ENCODE measurements at regions not wholly inside any gene's neighbourhood (a gene's known extent, or its start where the extent isn't known, plus 50 kb on each side); places are given as distances from the start of the nearest gene placed in this dataset.

- H3K4me3 ChIP-seq: no peak overlapping the region
- no peak overlapping the region for H3K4me2 ChIP-seq
- TF ChIP-seq EZH2 (IDR thresholded peaks at IDR 0.05; ENCODE audit: borderline replicate concordance) (no peak), EZH2phosphoT487 (IDR thresholded peaks at IDR 0.05; ENCODE audit: low read depth, severe bottlenecking, unreplicated experiment) (no peak)
- TF ChIP-seq, protein P1, sequence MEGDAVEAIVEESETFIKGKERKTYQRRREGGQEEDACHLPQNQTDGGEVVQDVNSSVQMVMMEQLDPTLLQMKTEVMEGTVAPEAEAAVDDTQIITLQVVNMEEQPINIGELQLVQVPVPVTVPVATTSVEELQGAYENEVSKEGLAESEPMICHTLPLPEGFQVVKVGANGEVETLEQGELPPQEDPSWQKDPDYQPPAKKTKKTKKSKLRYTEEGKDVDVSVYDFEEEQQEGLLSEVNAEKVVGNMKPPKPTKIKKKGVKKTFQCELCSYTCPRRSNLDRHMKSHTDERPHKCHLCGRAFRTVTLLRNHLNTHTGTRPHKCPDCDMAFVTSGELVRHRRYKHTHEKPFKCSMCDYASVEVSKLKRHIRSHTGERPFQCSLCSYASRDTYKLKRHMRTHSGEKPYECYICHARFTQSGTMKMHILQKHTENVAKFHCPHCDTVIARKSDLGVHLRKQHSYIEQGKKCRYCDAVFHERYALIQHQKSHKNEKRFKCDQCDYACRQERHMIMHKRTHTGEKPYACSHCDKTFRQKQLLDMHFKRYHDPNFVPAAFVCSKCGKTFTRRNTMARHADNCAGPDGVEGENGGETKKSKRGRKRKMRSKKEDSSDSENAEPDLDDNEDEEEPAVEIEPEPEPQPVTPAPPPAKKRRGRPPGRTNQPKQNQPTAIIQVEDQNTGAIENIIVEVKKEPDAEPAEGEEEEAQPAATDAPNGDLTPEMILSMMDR (IDR thresholded peaks at IDR 0.05; ENCODE audit: poor library complexity): no peak
- H3K27ac ChIP-seq: no peak overlapping the region
- H2AFZ ChIP-seq: no peak overlapping the region
- H3K36me3 ChIP-seq (replicated peaks; ENCODE audit: insufficient read depth, low read depth): no peaks in the 10 kb centered on the region
- H3K9me2 ChIP-seq (replicated peaks; ENCODE audit: insufficient read depth): no peaks in the 10 kb centered on the region
- DNase-seq (ENCODE audit: low spot score): no peak
- H3K27me3 ChIP-seq: no peaks in the 10 kb centered on the region
- WGBS (ENCODE audit: low lambda C conversion rate, missing lambda C conversion rate): 94% methylated on average over 2 of the region's 2 CpGs
- no peaks in the 10 kb centered on the region for H3K79me2 ChIP-seq
- H3K9me3 ChIP-seq (ENCODE audit: low read depth): no peaks in the 10 kb centered on the region
- no peaks in the 10 kb centered on the region for H3K4me1 ChIP-seq (ENCODE audit: insufficient read depth)
- no peaks in the 10 kb centered on the region for H4K20me1 ChIP-seq (ENCODE audit: insufficient read depth, poor library complexity, severe bottlenecking)
These were observed 832.4 kb upstream of the PCDH10 start for GRCh38 chr4:132316738-132317137.

DNA sequence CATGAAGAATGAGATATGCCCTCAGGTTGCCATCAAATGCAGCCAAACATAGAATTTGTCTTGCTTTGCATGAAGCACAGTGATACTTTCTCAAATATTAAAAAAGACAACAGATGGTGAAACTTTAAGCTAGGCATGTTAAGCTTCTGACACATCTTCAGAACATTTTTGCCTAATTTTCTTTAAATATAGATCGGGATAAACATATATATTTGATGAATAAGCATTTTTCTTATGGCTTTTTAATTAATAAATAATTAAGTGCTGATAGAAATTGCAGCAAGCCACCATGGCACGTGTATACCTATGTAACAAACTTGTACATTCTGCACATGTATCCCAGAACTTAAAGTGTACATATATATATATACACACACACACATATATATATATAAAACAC lies 831.2 kb upstream of the PCDH10 start:
- 78% methylated on average over 2 of the region's 2 CpGs for WGBS (ENCODE audit: low lambda C conversion rate, missing lambda C conversion rate)
- no peaks in the 10 kb centered on the region for H3K9me3 ChIP-seq (ENCODE audit: low read depth)

DNA sequence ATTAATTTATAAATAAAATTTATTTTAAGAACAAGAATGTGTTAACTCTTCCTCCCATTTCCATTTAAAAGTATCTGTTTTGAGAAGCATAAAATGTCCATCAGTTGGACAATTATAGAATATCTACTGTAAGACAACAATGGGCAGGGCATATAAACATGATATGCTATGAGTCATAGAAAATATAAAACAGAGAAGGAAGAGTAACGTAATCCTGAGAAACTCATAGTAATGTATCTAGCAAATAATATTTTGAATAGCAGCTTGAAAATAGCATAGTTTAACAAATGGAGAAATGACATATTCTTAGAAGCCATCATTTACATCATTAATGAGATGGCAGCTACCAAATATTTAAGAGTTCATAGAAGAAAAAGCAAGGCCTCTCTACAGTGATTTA lies 820.3 kb upstream of the PCDH10 start:
- DNase-seq (ENCODE audit: low spot score): no peak
- TF ChIP-seq, protein P1 (IDR thresholded peaks at IDR 0.05; ENCODE audit: poor library complexity): no peak
- TF ChIP-seq EZH2 (IDR thresholded peaks at IDR 0.05; ENCODE audit: borderline replicate concordance) (no peak), EZH2phosphoT487 (IDR thresholded peaks at IDR 0.05; ENCODE audit: low read depth, severe bottlenecking, unreplicated experiment) (no peak)
- Histone ChIP-seq H2AFZ (no peak overlapping the region), H3K79me2 (no peaks in the 10 kb centered on the region), H3K27ac (no peak overlapping the region), H3K9me2 (replicated peaks; ENCODE audit: insufficient read depth) (no peaks in the 10 kb centered on the region), H3K36me3 (replicated peaks; ENCODE audit: insufficient read depth, low read depth) (no peaks in the 10 kb centered on the region), H4K20me1 (ENCODE audit: insufficient read depth, poor library complexity, severe bottlenecking) (no peaks in the 10 kb centered on the region), H3K4me3 (no peak overlapping the region), H3K4me1 (ENCODE audit: insufficient read depth) (no peaks in the 10 kb centered on the region), H3K27me3 (no peaks in the 10 kb centered on the region), H3K9me3 (ENCODE audit: low read depth) (no peaks in the 10 kb centered on the region), H3K4me2 (no peak overlapping the region)
- WGBS (ENCODE audit: low lambda C conversion rate, missing lambda C conversion rate): 86% methylated on average over 1 of the region's 1 CpG

More for the DNA sequence above, 831.2 kb upstream of the PCDH10 start:
- no peaks in the 10 kb centered on the region for H4K20me1 ChIP-seq (ENCODE audit: insufficient read depth, poor library complexity, severe bottlenecking)
- TF ChIP-seq, protein P1 (IDR thresholded peaks at IDR 0.05; ENCODE audit: poor library complexity): no peak
- TF ChIP-seq EZH2 (IDR thresholded peaks at IDR 0.05; ENCODE audit: borderline replicate concordance) (no peak), EZH2phosphoT487 (IDR thresholded peaks at IDR 0.05; ENCODE audit: low read depth, severe bottlenecking, unreplicated experiment) (no peak)
- no peaks in the 10 kb centered on the region for H3K36me3 ChIP-seq (replicated peaks; ENCODE audit: insufficient read depth, low read depth)
- no peaks in the 10 kb centered on the region for H3K79me2 ChIP-seq
- H3K4me2 ChIP-seq: no peak overlapping the region
- no peaks in the 10 kb centered on the region for H3K4me1 ChIP-seq (ENCODE audit: insufficient read depth)
- no peak for DNase-seq (ENCODE audit: low spot score)
- no peak overlapping the region for H3K4me3 ChIP-seq
- H3K27ac ChIP-seq: no peak overlapping the region
- no peak overlapping the region for H2AFZ ChIP-seq
- no peaks in the 10 kb centered on the region for H3K27me3 ChIP-seq
- no peaks in the 10 kb centered on the region for H3K9me2 ChIP-seq (replicated peaks; ENCODE audit: insufficient read depth)

GRCh38 chr4:132330994-132331393 lies 818.1 kb upstream of the PCDH10 start:
- H3K27me3 ChIP-seq: no peaks in the 10 kb centered on the region
- H2AFZ ChIP-seq: no peak overlapping the region
- H3K9me2 ChIP-seq (replicated peaks; ENCODE audit: insufficient read depth): no peaks in the 10 kb centered on the region
- H3K27ac ChIP-seq: no peak overlapping the region
- TF ChIP-seq EZH2 (IDR thresholded peaks at IDR 0.05; ENCODE audit: borderline replicate concordance): no peak
- H3K4me2 ChIP-seq: no peak overlapping the region
- 89% methylated on average over 2 of the region's 2 CpGs for WGBS (ENCODE audit: low lambda C conversion rate, missing lambda C conversion rate)
- no peaks in the 10 kb centered on the region for H3K36me3 ChIP-seq (replicated peaks; ENCODE audit: insufficient read depth, low read depth)
- no peaks in the 10 kb centered on the region for H3K9me3 ChIP-seq (ENCODE audit: low read depth)
- H3K4me1 ChIP-seq (ENCODE audit: insufficient read depth): no peaks in the 10 kb centered on the region
- no peaks in the 10 kb centered on the region for H4K20me1 ChIP-seq (ENCODE audit: insufficient read depth, poor library complexity, severe bottlenecking)
- DNase-seq (ENCODE audit: low spot score): no peak
- H3K79me2 ChIP-seq: no peaks in the 10 kb centered on the region
- H3K4me3 ChIP-seq: no peak overlapping the region
